ENCODE measurements at regions not wholly inside any gene's neighbourhood (a gene's known extent, or its start where the extent isn't known, plus 50 kb on each side); places are given as distances from the start of the nearest gene placed in this dataset.

DNA sequence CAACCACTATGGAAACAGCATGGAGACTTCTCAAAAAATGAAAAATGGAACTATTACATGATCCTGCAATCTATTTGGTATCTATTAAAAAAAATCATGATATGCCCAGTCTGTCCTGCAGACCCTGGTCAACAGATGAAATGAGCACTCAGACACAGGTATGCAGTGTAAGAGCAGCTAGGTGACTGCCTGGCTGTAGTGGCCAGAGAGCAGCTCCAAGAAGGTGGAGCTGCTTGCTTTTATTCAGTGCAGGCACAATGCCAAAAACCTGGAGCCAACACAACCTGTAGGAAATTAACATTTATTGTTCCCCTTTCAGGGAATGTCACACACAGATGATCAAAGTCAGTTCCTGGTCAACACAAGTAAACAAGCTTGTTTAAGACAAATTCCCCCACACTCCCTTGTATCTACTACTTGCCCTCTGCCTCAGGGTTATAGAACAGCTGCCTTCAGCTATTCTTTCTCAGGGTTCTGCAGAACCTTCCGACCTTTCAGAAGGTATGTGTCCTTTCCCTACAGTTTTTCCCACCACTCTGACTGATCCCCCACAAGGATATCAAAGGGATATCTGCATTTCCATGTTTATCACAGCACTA, 933.7 kb upstream of the SLITRK5 start:
- ATAC-seq (no peak), DNase-seq (no peak), FAIRE-seq (no peak)
- 17 to 30% methylated on average over 1 of the region's 1 CpG for WGBS, 2 donors
- TF ChIP-seq, protein P1, sequence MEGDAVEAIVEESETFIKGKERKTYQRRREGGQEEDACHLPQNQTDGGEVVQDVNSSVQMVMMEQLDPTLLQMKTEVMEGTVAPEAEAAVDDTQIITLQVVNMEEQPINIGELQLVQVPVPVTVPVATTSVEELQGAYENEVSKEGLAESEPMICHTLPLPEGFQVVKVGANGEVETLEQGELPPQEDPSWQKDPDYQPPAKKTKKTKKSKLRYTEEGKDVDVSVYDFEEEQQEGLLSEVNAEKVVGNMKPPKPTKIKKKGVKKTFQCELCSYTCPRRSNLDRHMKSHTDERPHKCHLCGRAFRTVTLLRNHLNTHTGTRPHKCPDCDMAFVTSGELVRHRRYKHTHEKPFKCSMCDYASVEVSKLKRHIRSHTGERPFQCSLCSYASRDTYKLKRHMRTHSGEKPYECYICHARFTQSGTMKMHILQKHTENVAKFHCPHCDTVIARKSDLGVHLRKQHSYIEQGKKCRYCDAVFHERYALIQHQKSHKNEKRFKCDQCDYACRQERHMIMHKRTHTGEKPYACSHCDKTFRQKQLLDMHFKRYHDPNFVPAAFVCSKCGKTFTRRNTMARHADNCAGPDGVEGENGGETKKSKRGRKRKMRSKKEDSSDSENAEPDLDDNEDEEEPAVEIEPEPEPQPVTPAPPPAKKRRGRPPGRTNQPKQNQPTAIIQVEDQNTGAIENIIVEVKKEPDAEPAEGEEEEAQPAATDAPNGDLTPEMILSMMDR (IDR thresholded peaks at IDR 0.05): no peak
- Histone ChIP-seq H3K4me1 (no peaks in the 10 kb centered on the region), H3K27ac (no peak overlapping the region), H3K27me3 (no peaks in the 10 kb centered on the region), H3K4me3 (no peak overlapping the region), H3K36me3 (no peaks in the 10 kb centered on the region), H3K9me3 (no peaks in the 10 kb centered on the region)
- intact Hi-C loops (cut with DNase I): no loop called here

DNA sequence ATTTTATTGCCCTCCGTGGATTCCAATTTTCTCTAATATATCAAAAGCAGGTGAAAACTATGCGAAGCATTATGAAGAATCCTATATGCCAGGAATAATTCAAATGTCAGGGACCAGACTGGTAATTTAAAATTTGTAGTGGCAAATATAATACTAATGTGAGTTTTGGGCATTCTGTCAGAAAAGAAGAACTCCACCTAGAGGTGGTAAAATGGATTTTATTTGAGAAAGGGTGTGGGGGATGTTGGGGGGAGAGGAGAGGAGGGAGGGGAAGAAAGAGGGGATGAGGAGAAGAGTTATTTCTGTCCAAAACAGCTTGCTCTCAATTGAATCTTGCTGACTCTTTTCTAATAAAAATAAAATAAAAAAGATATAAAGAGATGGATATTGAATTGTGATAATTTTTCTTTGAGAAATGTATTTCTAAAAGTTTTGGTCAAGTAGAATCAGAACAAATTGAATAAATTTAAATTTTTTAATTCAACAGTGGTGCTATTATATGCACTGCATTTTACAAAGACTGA, 929.3 kb upstream of the SLITRK5 start:
- WGBS, 2 donors: 31 to 45% methylated on average over 2 of the region's 2 CpGs
- no peaks in the 10 kb centered on the region for H3K27me3 ChIP-seq

DNA sequence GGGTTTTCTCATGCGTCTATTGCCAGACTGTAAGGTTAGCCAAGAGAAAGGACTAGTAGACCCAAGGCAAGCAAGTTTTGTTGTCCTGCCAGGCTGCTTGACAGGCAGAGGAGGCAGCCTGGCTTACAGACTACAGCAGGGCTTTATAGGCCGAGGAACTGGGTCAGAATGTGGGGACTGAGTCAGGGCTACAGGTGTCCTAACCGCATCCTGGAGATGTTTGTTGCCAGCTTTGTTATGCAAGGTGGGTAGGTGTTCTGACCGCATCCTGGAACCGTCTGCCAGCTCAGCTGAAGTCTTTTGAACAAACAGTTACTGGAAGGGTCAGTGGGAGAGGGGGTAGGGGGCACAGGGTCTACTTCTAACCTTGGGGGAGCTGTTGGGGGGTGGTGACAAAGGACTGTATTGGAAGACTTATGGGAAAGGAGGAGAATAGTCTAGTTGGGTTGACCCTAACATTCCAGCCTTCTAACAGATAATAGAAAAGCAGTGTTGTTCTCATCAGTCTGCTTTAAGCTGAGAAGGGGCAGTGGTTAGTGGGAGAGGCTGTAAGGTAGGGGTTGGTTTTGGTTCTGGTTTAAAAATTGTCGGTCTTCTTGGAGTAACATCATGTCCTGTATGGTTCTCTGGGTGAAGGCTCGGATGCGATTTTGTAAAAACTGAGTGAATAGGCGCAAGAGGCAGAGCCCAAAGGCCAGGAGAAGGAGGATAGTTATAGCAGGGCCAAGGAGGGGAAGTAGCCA, 913.8 kb upstream of the SLITRK5 start:
- Histone ChIP-seq H3K36me3 (no peaks in the 10 kb centered on the region), H3K9me3 (no peaks in the 10 kb centered on the region), H3K27ac (no peak overlapping the region), H3K4me1 (no peaks in the 10 kb centered on the region), H3K27me3 (no peaks in the 10 kb centered on the region), H3K4me3 (no peak overlapping the region)
- TF ChIP-seq, protein P1 (IDR thresholded peaks at IDR 0.05): no peak
- intact Hi-C loops (cut with DNase I): no loop called here
- FAIRE-seq: no peak
- no peak for ATAC-seq
- 76 to 81% methylated on average over 9 of the region's 9 CpGs for WGBS, 2 donors
- DNase-seq: no peak

More for the DNA sequence above, 929.3 kb upstream of the SLITRK5 start:
- no peak for FAIRE-seq
- Histone ChIP-seq H3K4me3 (no peak overlapping the region), H3K4me1 (no peaks in the 10 kb centered on the region), H3K27ac (no peak overlapping the region), H3K36me3 (no peaks in the 10 kb centered on the region), H3K9me3 (no peaks in the 10 kb centered on the region)
- no peak for ATAC-seq
- no peak for DNase-seq
- intact Hi-C loops (cut with DNase I): no loop called here
- TF ChIP-seq, protein P1 (IDR thresholded peaks at IDR 0.05): no peak

DNA sequence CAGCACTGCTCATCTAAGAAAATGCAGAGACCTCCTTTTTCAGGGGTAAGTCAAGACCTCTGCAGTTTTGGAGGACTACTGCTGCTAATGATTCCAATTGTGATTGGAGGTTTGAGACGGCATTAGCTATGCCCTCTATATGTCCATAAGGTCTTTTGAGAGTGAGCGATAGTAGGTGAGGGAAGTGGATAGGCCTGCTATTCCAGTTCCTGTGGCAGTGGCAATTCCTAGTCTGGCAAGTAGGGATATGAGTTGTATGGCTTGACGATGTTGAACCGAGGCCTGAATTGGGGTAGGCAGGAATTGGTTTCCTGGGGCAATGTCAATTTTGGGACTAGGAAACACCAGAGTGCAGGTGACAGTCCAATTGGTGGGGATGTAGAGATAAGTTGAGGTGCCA, 913.1 kb upstream of the SLITRK5 start:
- WGBS, 2 donors: 82 to 88% methylated on average over 4 of the region's 4 CpGs

More for the DNA sequence above, 913.1 kb upstream of the SLITRK5 start:
- H3K9me3 ChIP-seq: no peaks in the 10 kb centered on the region
- TF ChIP-seq, protein P1 (IDR thresholded peaks at IDR 0.05): no peak
- H3K27ac ChIP-seq: no peak overlapping the region
- no peak for ATAC-seq
- intact Hi-C loops (cut with DNase I): no loop called here
- FAIRE-seq: no peak
- H3K4me3 ChIP-seq: no peak overlapping the region
- no peaks in the 10 kb centered on the region for H3K27me3 ChIP-seq
- H3K36me3 ChIP-seq: no peaks in the 10 kb centered on the region
- no peaks in the 10 kb centered on the region for H3K4me1 ChIP-seq
- DNase-seq: no peak
